Smooth muscle cell (in vitro differentiated cells): ENCODE measurements at regions not wholly inside any gene's neighbourhood (a gene's known extent, or its start where the extent isn't known, plus 50 kb on each side); places are given as distances from the start of the nearest gene placed in this dataset.

Experiments
- DNase-seq: peaks from one replicate; lab custom pipeline; 2025; ENCODE audit not compliant: unreplicated experiment; lab: John Stamatoyannopoulos, UW
- H2AFZ ChIP-seq: fragments of 200-600 bp; sonication (generic); 2 replicates; pipeline ENCODE4 v1.6.0; 2016; ENCODE audit warnings: antibody characterized with exemption, low read depth, mild to moderate bottlenecking
- H3F3A ChIP-seq: fragments of 200-600 bp; sonication (generic); 2 replicates; pipeline ENCODE4 v1.6.0; 2017; ENCODE audit warnings: antibody characterized with exemption, low read depth
- H3K27ac ChIP-seq: fragments of 200-600 bp; sonication (generic); 2 replicates; pipeline ENCODE4 v1.5.1; 2016; ENCODE audit warnings: low read depth, mild to moderate bottlenecking
- H3K27me3 ChIP-seq: fragments of 200-600 bp; sonication (generic); 2 replicates; pipeline ENCODE4 v1.6.1; 2016; ENCODE audit warnings: low read depth, mild to moderate bottlenecking
- H3K36me3 ChIP-seq: fragments of 200-600 bp; sonication (generic); 2 replicates; pipeline ENCODE4 v1.5.1; 2016; ENCODE audit warnings: low read depth
- H3K4me1 ChIP-seq: fragments of 200-600 bp; sonication (generic); 2 replicates; pipeline ENCODE4 v1.5.1; 2016; ENCODE audit warnings: low read depth
- H3K4me2 ChIP-seq: fragments of 200-600 bp; sonication (generic); 2 replicates; pipeline ENCODE4 v1.6.0; 2016; ENCODE audit warnings: mild to moderate bottlenecking
- H3K4me3 ChIP-seq: fragments of 200-600 bp; sonication (generic); 2 replicates; pipeline ENCODE4 v1.5.1; 2016; ENCODE audit warnings: mild to moderate bottlenecking
- H3K79me2 ChIP-seq: fragments of 200-600 bp; sonication (generic); 2 replicates; pipeline ENCODE4 v1.6.0; 2016; ENCODE audit warnings: low read depth, mild to moderate bottlenecking
- H3K9ac ChIP-seq: fragments of 200-600 bp; sonication (generic); 2 replicates; pipeline ENCODE4 v1.6.0; 2016; ENCODE audit warnings: low read depth
- H3K9me3 ChIP-seq: fragments of 200-600 bp; sonication (generic); replicated peaks from 2 replicates; pipeline ENCODE4 v1.5.1; 2016; ENCODE audit warnings: low read depth
- H4K20me1 ChIP-seq: fragments of 200-600 bp; sonication (generic); 2 replicates; pipeline ENCODE4 v1.6.0; 2016; ENCODE audit warnings: low read depth
- CTCF ChIP-seq: fragments of 200-600 bp; sonication (generic); IDR thresholded peaks from 2 replicates; pipeline ENCODE4 v1.5.1; 2017; ENCODE audit warnings: borderline replicate concordance, mild to moderate bottlenecking, antibody characterized with exemption; ENCODE audit not compliant: insufficient read depth, poor library complexity, severe bottlenecking
- WGBS: methylation state at CpG from one replicate; pipeline ENCODE4 v1.1.7; 2016; ENCODE audit warnings: low lambda C conversion rate; 5-methylcytosine and 5-hydroxymethylcytosine counted together

DNA sequence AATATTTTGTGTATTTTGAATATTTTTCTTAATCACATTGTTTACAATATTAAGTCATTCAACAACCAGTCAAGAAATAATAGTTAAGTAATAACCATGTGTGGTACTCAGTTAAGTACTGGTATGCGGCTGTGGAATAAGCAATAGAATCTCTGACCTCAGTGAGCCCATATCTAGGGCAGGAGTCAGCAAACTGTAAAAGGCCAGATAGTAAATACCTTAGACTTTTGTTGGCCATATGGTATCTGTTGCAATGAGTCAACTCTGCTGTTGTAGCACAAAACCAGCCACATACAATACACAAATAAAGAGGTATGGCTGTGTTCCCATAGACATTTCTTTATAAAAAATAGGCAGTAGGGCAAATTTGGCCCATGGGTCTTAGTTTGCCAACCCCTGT, 311.6 kb upstream of the SEMA3A start:
- Histone ChIP-seq H3K79me2 (no peaks in the 10 kb centered on the region), H3K27ac (peak overlapping the region; percentile 50), H3K4me2 (peak overlapping the region; percentile 31), H2AFZ (no peak overlapping the region), H3K27me3 (no peaks in the 10 kb centered on the region), H3F3A (no peaks in the 10 kb centered on the region), H3K36me3 (no peaks in the 10 kb centered on the region), H3K4me3 (no peak overlapping the region), H4K20me1 (no peaks in the 10 kb centered on the region), H3K4me1 (no peaks in the 10 kb centered on the region), H3K9me3 (no peaks in the 10 kb centered on the region), H3K9ac (no peak overlapping the region)
- no peak for DNase-seq
- no peak for TF ChIP-seq CTCF
- WGBS = 16% methylated on average over 1 of the region's 1 CpG

GRCh38 chr7:84502239-84502638, 307.6 kb upstream of the SEMA3A start:
- Histone ChIP-seq H3K36me3 (no peaks in the 10 kb centered on the region), H3K4me2 (no peak overlapping the region), H3K9me3 (no peaks in the 10 kb centered on the region), H4K20me1 (no peaks in the 10 kb centered on the region), H3K27me3 (no peaks in the 10 kb centered on the region), H3K79me2 (no peaks in the 10 kb centered on the region), H3K4me3 (no peak overlapping the region), H3K4me1 (no peaks in the 10 kb centered on the region), H3K9ac (no peak overlapping the region), H3F3A (no peaks in the 10 kb centered on the region), H2AFZ (no peak overlapping the region), H3K27ac (no peak overlapping the region)
- TF ChIP-seq CTCF = no peak
- 93% methylated on average over 1 of the region's 1 CpG for WGBS
- no peak for DNase-seq

- Histone ChIP-seq H3K4me2 (no peak overlapping the region), H3K27me3 (no peaks in the 10 kb centered on the region), H4K20me1 (no peaks in the 10 kb centered on the region), H3K9me3 (no peaks in the 10 kb centered on the region), H3K36me3 (no peaks in the 10 kb centered on the region), H3K27ac (no peak overlapping the region), H3K9ac (no peak overlapping the region), H3K4me1 (no peaks in the 10 kb centered on the region), H3F3A (no peaks in the 10 kb centered on the region), H2AFZ (peak overlapping the region; percentile 18), H3K79me2 (no peaks in the 10 kb centered on the region), H3K4me3 (no peak overlapping the region)
- no peak for DNase-seq
- WGBS = 26% methylated on average over 1 of the region's 1 CpG
- TF ChIP-seq CTCF = no peak
These were observed 303.3 kb upstream of the SEMA3A start for GRCh38 chr7:84497873-84498272.

DNA sequence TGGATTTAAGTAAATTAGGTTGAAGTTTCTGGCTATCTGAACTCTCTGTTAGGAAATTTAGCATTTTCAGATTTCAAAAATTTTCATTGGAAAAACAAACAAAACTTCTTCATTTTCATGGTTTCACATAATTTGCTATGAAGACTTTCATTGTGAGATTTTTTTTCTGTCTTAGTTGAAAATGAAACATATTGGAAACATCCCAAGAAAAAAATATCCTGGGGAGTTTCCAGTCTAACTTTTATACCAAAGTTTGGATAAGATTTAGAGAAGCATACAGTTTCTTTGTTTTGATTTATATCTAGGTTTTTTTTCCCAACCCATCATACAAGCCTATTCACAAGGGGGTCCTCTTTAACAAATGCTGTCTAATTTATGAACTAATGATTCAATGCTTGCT, 300.5 kb upstream of the SEMA3A start:
- Histone ChIP-seq H4K20me1 (no peaks in the 10 kb centered on the region), H3K9ac (no peak overlapping the region), H3K4me2 (no peak overlapping the region), H3K36me3 (no peaks in the 10 kb centered on the region), H3K4me3 (no peak overlapping the region), H2AFZ (no peak overlapping the region), H3K27ac (no peak overlapping the region), H3K27me3 (no peaks in the 10 kb centered on the region), H3K9me3 (no peaks in the 10 kb centered on the region), H3K79me2 (no peaks in the 10 kb centered on the region), H3F3A (no peaks in the 10 kb centered on the region), H3K4me1 (no peaks in the 10 kb centered on the region)
- TF ChIP-seq CTCF = no peak
- no peak for DNase-seq
